Renal cortical epithelial cell (primary cell): ENCODE measurements at regions not wholly inside any gene's neighbourhood (a gene's known extent, or its start where the extent isn't known, plus 50 kb on each side); places are given as distances from the start of the nearest gene placed in this dataset.

ENCODE experiments used
- DNase-seq: peaks from one replicate; pipeline ENCODE4 v3.0.0-alpha.2; 2011; ENCODE audit warnings: low read depth

DNA sequence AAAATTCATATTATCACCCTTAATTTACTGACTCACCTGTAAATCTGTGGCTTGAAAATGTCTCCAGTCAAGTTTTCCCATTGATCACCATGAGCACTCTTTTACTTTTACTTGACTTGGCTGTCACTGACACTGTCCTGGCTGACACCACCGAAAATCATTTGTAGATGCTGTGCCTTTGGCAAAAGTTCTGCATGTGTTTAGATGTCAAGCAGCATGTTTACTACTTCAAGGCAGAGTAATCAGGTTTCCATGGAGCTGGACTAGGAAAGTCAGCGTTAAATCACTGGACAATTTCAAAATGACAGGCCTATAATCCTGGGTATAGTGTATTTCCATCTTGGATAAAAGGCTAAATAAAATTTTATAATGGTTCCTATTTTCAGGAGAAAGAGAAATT is 1530.6 kb upstream of the CDH6 start:
- no peak for DNase-seq

DNA sequence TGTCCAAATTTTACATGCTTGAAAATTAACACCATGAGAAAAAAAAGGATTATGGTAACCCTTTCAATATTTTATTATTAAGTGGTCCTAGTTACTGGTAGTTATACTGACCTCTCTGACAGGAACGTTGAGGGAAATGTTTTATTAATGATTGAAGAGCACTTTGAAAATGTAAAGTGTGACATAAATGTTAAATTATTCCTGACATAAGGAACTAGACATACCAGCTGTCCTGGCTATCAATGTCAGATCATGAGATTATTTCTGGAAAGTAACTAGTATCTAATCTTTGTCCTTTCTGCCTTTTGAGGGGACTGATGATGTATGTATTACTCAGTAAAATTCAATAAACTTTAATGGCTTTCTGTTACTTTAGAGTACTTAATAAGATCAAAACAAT is 1538.5 kb upstream of the CDH6 start:
- no peak for DNase-seq

DNA sequence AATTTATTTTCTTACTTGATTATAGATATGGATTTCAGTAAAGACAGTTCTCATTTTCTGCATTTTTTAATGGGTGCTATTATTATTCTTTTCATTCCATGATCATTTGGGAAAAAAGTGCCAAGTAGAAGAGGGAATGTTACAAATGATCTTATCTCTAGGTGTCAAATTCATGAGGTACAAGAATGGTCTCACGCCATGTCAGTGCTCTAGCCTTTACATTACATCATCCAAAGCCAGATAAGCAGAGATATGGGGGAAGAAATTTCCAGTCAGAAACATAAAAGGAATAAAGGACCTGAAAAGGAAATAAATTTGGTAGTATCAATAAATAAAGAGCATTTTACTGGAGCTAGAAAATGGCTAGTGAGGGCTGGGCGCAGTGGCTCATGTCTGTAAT is 1544.2 kb upstream of the CDH6 start:
- DNase-seq: no peak

DNA sequence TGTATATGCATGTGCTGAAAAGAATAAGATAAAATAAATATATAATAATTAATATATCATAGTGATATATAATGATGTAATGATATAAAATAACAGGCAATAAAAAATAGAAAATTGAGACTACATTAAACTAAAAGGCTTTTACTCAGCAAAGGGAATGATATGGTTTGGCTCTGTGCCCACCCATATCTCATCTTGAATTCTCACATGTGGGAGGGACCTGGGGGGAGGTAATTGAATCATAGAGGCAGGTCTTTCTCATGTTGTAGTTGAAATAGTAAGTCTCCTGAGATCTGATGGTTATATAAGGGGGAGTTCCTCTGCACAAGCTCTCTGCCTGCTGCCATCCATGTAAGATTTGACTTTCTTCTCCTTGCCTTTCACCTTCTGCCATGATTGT is 1550.9 kb upstream of the CDH6 start:
- no peak for DNase-seq

DNA sequence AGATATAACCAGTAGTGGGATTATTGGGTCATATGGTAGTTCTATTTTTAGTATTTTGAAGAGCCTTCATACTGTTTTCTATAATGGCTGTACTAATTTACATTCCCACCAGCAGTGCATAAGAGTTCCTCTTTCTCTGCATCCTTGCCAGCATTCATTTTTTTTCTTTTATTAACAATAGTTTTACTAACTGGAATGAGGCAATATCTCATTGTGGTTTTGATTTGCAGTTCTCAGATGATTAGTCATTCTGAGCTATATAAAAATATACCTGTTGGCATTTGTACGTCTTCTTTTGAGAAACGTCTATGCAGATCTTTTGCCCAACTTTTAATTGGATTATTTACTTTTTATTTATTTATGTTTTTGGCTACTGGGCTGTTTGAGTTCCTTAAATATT is 1579.3 kb upstream of the CDH6 start:
- no peak for DNase-seq

DNA sequence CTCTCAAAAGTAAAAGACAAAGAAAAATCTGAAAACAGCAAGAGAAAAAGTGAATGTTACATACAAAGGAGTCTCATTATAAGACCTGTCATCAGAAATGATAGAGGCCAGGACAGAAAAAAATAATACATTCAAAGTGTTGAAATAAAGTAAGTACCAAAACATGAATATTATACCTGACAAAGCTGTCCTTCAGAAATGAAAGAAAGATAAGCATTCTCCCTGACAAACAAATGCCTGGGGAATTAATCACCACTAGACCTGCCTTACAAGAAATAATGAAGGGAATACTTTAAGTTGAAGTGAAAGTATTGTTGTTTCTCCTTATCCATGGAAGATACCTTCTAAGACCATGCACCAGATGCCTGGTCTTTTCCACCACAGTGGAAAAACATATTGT is 1605.2 kb upstream of the CDH6 start:
- no peak for DNase-seq

DNA sequence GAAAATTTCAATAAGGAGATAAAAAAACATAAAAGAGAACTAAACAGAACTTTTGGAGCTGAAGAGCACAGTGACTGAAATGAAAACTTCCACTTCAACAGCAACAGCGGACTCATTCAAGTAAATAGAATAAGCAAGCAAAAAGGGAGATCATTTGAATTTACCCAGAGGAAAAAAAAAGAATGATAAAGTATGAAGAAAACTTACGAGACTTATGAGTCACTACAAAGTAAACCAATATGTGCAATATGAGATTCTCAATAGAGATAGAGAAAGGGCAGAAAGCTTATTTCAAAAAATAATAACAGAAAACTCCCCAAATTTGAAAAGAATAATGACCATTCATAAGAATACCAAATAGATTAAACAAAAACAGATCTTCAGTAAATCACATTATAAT is 1605.7 kb upstream of the CDH6 start:
- DNase-seq: no peak

DNA sequence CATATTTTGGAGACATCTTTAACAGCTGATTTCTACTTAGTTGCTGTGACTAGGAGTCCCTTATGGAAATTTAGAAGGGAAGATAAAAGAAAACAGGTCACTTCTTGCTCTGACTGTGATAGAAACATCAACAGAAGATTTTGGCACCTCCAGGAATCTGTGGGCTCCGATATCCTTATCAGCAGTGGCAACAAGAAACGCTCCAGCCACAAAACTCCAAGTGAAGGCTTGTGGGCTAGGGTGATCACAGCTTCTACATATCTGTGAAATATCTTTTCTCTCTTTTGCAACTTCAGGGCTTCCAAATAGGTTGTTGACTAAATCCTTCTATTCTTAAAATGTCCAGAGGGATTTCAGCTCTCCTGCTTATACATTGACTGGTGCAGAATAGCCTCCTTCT is 1625.5 kb upstream of the CDH6 start:
- no peak for DNase-seq

DNA sequence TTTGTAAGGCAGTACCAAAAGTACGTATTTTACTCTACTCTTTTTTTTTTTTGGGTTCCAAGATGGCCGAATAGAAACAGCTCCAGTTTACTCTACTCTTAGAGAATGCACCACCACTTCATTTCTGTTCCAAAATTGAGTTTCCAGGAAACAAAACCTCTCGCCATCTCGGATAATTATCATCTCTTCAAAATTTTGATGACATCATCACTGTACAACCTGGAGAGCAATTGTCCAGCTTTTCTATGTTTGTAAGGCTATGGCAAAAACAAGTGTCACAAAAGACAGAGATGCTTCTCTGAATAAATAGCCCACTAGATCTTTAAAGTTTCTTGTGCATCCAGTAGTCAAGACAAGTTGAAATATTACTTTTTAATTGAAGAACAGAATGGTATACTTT is 1631.9 kb upstream of the CDH6 start:
- DNase-seq: no peak

DNA sequence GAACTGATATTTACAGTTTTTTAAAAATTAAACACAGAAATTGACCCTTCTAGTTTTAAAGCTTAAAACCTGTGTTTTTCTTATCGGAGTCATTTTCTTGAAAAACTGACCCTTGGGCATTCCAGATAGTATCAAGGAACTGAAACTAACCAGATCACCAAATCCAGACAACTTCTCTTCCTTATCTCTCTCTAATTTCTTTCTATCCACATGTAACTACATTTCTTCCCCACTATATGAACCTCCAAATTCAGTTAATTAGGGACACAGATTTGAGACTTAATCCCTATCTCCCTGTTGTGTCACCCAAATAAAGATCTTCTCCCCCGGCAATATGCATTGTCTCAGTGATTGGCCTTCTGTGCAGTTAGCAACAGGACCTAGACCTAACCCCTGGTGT is 1643.0 kb upstream of the CDH6 start:
- DNase-seq: no peak

DNA sequence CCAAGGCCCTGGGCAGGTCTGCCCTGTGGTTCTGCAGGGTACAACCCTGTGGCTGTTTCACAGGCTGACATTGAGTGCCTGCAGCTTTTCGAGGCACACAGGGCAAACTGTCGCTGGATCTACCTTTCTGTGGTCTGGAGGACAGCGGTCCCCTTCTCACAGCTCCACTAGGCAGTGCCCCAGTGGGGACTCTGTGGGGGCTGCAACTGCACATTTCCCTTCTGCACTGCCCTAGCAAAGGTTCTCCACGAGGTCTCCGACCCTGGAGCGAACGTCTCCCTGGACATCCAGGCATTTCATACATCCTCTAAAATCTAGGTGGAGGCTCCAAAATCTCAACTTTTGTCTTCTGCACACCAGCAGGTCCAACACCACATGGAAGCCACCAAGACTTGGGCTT is 1645.2 kb upstream of the CDH6 start:
- DNase-seq: no peak

DNA sequence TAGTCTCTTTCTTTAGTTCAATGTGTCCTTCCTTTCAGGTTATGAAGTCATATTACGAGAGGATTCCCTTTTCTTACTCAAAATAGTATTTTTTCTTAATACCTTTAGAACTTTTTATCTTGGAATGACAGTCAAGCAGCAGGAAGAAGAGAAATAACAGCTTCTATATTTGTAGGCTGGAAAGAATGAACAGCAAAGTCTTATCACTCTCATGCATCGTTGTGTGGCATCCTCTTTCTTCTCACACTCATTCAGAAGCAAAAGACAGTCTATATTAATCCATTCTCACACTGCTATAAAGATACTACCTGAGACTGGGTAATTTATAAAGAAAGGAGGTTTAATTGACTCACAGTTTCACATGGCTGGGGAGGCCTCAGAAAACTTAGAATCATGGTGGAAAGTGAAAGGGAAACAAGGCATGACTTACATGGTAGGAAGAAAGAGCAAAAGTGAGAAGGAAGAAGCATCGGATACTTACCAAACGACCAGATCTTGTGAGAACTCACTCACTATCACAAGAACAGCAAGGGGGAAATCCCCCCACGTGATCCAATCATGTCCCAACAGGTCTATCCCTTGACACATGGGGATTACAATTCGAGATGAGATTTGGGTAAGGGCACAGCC is 1646.1 kb upstream of the CDH6 start:
- no peak for DNase-seq

DNA sequence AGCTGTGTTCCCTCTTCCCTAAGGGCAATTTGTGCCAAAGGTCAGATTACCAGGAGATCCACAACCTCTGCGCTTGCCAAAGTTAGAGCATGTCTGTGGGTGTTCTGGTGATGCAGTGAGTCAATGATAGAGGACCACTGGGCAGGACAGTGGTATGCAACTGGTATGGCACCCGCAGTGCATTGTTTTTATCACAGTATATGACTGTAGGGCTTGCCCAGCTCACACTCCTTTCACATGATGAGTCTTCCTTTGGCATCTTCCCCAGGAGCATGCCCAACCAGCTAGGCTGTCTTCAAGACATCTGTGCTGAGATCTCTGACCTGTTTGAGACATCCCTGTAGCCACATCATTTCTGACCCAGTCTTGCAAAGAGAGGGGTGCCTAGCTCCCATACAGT is 1650.0 kb upstream of the CDH6 start:
- DNase-seq: no peak

DNA sequence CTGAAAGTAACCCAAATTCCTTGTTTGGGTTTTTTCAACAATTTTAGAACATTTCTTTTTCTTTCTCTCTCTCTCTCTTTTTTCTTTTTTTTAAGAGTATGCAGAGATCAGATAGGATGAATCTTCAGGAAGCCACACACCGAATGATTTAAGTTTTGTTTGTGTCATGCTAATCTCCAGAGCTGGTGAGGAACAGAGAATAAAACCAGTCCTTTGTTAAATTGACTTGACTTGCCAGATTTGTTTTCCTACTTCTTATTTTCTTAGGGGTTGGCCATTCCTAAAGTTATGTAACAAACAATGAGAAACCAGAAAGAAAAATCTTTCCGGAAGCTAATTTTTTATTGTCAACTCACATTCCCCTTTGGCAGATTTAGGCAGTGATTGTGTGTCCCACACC is 1669.3 kb upstream of the CDH6 start:
- DNase-seq: no peak

DNA sequence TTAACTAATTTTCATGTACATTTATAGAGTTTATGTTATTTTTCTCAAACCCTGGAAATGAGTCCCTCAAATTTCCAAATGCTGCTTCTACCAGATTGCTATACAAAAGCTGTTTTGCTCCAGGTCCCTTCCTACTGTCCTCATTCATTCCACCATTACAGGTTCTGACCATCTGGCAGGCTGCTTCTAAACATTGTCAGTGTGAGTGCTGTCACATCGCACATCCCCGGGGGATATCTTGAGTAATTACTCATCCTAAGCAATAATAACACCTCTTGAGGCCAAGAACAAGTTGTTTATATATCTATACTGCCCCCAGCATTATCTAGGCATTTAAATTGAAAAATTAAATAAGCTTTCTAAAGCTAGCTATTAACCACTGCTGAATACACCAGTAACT is 1675.3 kb upstream of the CDH6 start:
- DNase-seq: no peak

DNA sequence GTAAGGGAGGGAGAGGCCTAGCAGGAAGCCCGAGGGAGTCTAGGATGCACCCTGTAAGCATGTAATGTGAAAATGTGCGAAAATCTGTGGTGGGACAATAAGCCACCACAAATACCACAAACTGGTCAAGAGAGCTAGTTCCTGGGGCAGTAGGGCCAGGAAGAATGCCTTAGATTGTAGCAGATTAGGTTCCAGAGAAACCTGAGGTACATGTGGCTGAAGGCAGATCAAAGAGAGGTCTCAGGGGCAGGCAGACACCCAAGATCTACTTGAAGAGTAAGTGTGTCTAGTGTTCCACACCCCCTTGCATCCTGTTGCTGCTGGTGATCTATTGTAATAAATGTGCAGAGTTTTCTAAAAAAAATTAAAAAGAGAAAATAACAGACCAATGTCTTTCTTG is 1677.3 kb upstream of the CDH6 start:
- no peak for DNase-seq

DNA sequence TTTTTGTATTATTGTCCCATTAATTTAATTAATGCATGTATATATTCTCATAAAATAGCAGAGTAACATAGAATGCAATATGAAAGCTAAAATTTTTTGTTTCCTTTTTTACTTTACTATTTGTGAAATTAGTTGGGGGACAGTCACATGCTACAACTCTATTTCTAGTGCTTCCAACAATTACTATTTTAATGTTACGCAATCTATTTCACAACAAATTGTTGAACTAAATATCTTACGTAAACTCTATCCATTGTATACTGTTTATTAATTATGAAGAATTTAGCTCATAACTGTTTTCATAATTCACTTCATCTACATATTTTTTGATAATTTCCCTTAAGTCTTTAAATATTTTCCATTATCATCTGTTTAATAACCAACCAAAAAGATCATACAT is 1685.4 kb upstream of the CDH6 start:
- no peak for DNase-seq

DNA sequence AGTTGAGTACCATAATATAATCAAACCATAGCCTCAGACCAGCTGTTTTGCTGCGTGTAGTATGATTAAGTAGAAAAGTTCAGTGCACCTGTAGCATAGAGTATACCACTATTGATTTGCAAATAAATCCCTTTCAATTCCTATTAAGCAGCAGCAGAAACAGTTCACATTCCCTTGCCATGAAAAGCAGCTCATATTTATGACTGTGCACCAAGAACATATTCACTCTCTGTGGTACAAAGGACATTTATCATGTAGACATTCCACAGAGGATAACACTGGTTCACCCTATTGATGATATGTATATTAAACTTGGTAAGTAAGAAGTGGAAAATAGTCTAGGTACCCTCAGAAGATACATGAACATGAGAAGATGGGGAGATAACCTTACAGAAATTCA is 1689.1 kb upstream of the CDH6 start:
- DNase-seq: no peak

DNA sequence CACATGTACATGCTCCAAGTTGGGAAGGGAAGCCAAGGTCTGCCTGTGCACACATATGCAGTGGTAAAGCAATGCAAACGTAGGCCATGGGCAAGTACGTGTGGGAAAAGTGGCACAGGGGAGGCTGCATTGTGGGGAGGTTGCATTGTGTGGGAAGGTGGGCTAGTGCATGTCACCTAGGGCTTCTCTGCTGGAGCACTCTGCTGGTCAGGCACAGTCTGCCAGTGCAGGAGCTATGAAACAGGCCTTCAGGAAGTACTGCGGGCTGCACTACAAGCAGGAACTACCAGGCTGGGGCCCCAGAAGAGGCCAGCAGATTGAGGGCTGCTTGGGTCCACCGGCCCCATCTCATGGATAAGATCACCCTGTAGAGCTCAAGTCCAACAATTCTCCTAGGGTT is 1694.6 kb upstream of the CDH6 start:
- DNase-seq: no peak

DNA sequence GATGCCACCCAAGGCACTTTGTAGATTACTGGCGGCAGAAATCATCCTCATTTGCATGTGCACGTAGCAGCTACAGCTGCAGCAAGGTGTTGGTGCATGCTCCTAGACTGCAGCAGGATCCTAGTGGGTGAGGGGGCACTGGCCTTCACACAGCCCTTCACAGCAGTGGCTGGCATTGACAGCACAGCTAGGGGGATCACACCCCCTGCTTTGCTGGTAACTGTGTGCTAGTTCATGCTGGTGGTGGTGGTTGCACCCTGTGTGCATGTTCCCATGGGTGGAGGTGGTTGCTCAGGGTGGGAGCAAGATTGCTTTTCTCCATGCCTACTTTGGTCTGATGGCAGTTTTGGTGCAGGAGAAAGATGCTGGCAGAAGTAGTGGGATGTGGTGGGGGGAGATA is 1695.1 kb upstream of the CDH6 start:
- DNase-seq: no peak

DNA sequence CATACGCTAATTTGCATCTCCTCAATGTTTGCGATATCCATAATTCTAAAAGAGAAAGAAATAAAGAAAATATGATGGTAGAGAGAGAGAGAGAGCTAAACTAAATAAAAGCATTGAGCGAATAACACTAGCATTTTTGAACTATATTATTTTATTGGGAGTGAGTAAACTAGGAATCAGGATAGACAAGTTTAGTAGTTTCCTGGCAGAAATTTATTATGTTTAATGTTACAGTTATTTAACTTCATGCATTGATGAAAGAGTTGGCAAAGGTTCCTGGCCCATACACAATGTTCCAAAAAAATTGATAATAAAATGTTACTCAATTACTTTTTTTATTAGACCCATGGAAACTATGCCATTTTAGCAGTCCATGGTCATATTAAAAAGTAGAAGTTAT is 1708.2 kb upstream of the CDH6 start:
- no peak for DNase-seq

DNA sequence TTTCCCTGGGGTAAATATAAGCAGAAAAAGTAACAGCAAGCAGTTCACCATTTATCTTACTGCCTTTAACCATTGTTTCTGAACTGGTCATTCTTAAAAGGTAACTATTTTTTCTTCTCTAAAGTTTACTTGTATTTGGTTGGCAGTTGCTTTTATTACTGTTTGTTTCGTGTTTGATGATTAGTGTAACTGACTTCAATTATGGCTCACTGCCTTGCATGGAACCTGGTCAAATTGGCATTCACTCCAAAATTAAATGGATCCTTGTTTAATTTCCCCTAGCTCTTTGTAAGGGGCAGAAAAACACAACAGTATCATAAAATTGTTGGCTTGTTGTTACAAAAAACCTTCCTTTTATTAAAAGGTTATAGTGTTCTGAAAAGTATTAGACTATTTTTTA is 1723.9 kb upstream of the CDH6 start:
- DNase-seq: no peak

DNA sequence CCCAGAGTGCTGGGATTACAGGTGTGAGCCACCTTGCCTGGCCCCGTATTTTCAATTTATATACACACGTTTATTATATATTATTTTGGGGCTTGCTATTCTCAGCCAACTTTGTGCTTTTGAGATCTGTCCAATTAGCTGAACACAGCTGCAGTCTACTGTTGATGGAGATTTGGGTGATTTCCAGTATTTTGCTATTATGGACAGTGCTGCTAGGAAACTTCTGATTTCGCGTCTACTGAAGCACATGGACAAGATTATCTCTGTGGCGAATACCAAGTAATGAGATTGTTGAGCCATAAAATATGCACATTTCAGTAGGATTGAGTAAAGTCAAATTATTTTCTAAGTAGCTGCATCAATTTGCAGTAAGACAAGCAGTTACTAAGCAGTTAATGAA is 1731.2 kb upstream of the CDH6 start:
- DNase-seq: no peak

DNA sequence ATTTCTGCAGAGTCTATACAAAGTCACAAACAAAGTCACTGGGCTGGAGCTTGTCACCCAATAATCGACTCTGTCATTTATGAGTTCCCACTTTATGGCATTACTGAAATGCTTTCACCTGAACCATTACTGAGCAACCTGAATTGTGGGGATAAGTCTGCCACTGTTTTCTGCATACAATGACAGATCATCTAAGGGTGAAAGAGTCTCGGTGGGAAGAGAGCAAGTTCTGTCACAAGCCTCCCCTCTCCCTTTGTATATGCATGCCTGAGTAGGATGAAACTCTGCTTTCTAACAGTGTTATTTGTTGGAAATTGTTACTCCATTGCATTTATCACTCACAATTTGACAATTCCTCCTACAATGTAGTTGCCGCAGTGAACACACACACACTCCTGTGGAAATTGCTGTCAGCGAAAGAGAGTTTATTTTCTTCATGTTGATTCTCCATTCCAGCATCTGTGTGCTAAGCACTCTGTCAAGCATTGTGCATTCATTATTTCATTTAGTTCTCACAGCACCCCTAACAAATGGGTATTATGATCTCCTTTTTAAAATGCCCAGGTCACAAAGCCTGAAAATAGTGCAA is 1732.4 kb upstream of the CDH6 start:
- no peak for DNase-seq
